HEK293T (cell line): ENCODE measurements at regions not wholly inside any gene's neighbourhood (a gene's known extent, or its start where the extent isn't known, plus 50 kb on each side); places are given as distances from the start of the nearest gene placed in this dataset.
"Not testable (repeated sequence)": the region's sequence is repeated elsewhere in the genome, so short reads cannot be mapped to it uniquely, and the experiment has no call there.

ENCODE experiments used
- ELF4 ChIP-seq: fragments of 450-650 bp; IDR thresholded peaks from 2 replicates; pipeline ENCODE4 v1.6.1; 2017; ENCODE audit warnings: antibody characterized with exemption
- HDGF ChIP-seq: fragments of 450-650 bp; IDR thresholded peaks from 2 replicates; pipeline ENCODE4 v1.6.1; 2017; ENCODE audit warnings: antibody characterized with exemption, borderline replicate concordance
- SUZ12 ChIP-seq: fragments of 450-650 bp; IDR thresholded peaks from 2 replicates; pipeline ENCODE4 v1.6.1; 2016; ENCODE audit warnings: mild to moderate bottlenecking
- TARDBP ChIP-seq: fragments of 450-650 bp; IDR thresholded peaks from 2 replicates; pipeline ENCODE4 v1.6.1; 2016
- TF ChIP-seq, protein P1 (sequence below): fragments of 450-650 bp; IDR thresholded peaks from 2 replicates; pipeline ENCODE4 v1.6.1; 2016

DNA sequence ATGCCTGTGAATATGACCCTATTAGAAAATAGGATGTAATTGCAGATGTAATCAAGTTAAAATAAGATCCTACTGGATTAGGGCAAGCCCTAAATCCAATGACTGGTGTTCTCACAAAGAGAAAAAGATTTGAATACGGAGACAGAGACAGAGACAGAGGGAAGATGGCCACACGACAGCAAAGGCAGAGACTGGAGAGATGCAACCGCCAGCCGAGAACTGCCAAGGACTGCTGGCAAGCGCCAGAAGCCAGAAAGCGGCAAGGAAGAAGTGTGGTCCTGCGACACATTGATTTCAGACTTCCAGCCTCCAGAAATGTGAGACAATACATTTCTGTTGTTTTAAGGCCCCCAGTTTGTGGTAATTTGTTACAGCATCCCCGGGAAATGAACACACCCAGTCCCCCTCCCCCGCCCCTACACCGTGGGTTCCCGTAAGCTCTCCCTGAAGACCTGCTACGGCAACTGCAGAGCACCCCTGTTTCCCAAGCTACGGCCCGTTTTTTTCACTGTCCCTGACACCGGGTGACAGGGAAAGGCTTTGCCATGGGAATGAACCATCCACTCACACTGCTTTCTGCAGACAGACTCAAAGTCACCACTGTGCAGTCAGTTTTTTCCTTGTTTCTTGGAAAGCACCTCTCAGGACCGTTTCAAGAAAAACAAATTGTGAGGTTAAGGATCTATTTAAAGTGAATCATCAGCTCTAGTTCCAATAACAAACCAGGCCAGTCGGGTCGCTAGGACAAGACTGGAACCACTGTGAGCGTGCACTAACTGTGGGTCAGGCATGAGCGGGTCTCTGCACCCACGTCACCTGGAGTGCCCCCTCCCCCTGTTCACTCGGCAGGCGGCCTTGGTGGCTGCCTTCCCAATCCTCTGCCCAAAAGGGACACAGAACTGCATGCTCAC is 199.2 kb upstream of the IRF2BP2 start:
- TF ChIP-seq HDGF, TARDBP, ELF4, SUZ12: not testable (repeated sequence)
- TF ChIP-seq, protein P1, sequence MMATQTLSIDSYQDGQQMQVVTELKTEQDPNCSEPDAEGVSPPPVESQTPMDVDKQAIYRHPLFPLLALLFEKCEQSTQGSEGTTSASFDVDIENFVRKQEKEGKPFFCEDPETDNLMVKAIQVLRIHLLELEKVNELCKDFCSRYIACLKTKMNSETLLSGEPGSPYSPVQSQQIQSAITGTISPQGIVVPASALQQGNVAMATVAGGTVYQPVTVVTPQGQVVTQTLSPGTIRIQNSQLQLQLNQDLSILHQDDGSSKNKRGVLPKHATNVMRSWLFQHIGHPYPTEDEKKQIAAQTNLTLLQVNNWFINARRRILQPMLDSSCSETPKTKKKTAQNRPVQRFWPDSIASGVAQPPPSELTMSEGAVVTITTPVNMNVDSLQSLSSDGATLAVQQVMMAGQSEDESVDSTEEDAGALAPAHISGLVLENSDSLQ = not testable (repeated sequence)
